GM12878 (cell line): ENCODE measurements at regions not wholly inside any gene's neighbourhood (a gene's known extent, or its start where the extent isn't known, plus 50 kb on each side); places are given as distances from the start of the nearest gene placed in this dataset.

Source experiments
- ATAC-seq: fragments of 200-7000 bp; cut with Tn5 transposase; 3 replicates; pipeline ENCODE4 v1.9.1; 2020; ENCODE audit warnings: mild to moderate bottlenecking, moderate library complexity
- BruUV-seq: library from RNA; stranded (reverse); fragments of 400-500 nt; replicated peaks from 2 replicates; lab custom pipeline; 2021; lab: Mats Ljungman, UMichigan
- CTCF ChIA-PET: fragments of 300-600 bp; sonication (Branson Sonifier 250); formaldehyde crosslinking; extraction: SDS; loops from one replicate; lab custom pipeline; 2021; ENCODE audit warnings: inconsistent platforms; lab: Yijun Ruan, JAX
- POLR2A ChIA-PET: fragments of 350-600 bp; formaldehyde crosslinking; extraction: SDS; loops from one replicate; lab custom pipeline; 2021; ENCODE audit warnings: inconsistent platforms; lab: Charles Lee
- RAD21 ChIA-PET: fragments of 300-600 bp; sonication (Branson Sonifier 250); formaldehyde crosslinking; loops from one replicate; lab custom pipeline; 2023; ENCODE audit warnings: antibody characterized with exemption; ENCODE audit not compliant: unreplicated experiment; lab: Charles Lee
- SMC1A ChIA-PET: fragments of 300-600 bp; sonication (Branson Sonifier 250); formaldehyde crosslinking; loops from one replicate; lab custom pipeline; 2023; ENCODE audit not compliant: unreplicated experiment, uncharacterized antibody; lab: Charles Lee
- DNase-seq: peaks from one replicate; pipeline ENCODE4 v3.0.0-alpha.2; 2011; ENCODE audit warnings: low read depth, low spot score
- FAIRE-seq: peaks from 3 replicates; lab custom pipeline; 2011; peaks lifted over from hg19 to GRCh38; lab: Jason Lieb, UNC
- H2AFZ ChIP-seq: 2 replicates; pipeline ENCODE4 v1.6.0; 2011; ENCODE audit warnings: low read depth, low read length, control low read depth; ENCODE audit not compliant: control insufficient read depth
- H3K27ac ChIP-seq: 2 replicates; pipeline ENCODE4 v1.5.1; 2011; ENCODE audit warnings: control low read depth; ENCODE audit not compliant: control insufficient read depth, insufficient read depth
- H3K27me3 ChIP-seq, 2 experiments: replicated peaks in 1 of 2; 2 replicates each; pipeline versions ENCODE4 v1.6.0 to v1.6.1; 2011; ENCODE audit warnings: low read length in 1 of 2; ENCODE audit not compliant: control insufficient read depth in 2 of 2, insufficient read depth in 2 of 2
- H3K36me3 ChIP-seq, 2 experiments: 2 replicates each; pipeline ENCODE4 v1.5.1; 2011; ENCODE audit warnings: low read length in 1 of 2; ENCODE audit not compliant: control insufficient read depth in 2 of 2, insufficient read depth in 2 of 2
- H3K4me1 ChIP-seq: 2 replicates; pipeline ENCODE4 v1.6.1; 2011; ENCODE audit warnings: mild to moderate bottlenecking, low read length, moderate library complexity, mixed read lengths; ENCODE audit not compliant: control insufficient read depth, insufficient read depth
- H3K4me2 ChIP-seq: 2 replicates; pipeline ENCODE4 v1.6.0; 2011; ENCODE audit warnings: control low read depth; ENCODE audit not compliant: control insufficient read depth, insufficient read depth
- H3K4me3 ChIP-seq: fragments of 200-600 bp; sonication (generic); 2 replicates; pipeline ENCODE4 v1.5.1; 2016
- H3K79me2 ChIP-seq: 2 replicates; pipeline ENCODE4 v1.6.0; 2011; ENCODE audit warnings: low read length; ENCODE audit not compliant: control insufficient read depth, insufficient read depth
- H3K9ac ChIP-seq: 2 replicates; pipeline ENCODE4 v1.8.0; 2011; ENCODE audit warnings: low read length, control low read depth, mixed read lengths; ENCODE audit not compliant: control insufficient read depth, insufficient read depth
- H3K9me3 ChIP-seq: replicated peaks from 3 replicates; pipeline ENCODE4 v1.5.1; 2011; ENCODE audit warnings: mild to moderate bottlenecking, low read length; ENCODE audit not compliant: control insufficient read depth, insufficient read depth
- H4K20me1 ChIP-seq: 2 replicates; pipeline ENCODE4 v1.6.0; 2011; ENCODE audit not compliant: control insufficient read depth, insufficient read depth
- CREB1 ChIP-seq: IDR thresholded peaks from 2 replicates; pipeline ENCODE4 v1.6.1; 2012; ENCODE audit warnings: low read depth, mild to moderate bottlenecking, inconsistent platforms
- E2F8 ChIP-seq: fragments of 450-650 bp; IDR thresholded peaks from 2 replicates; pipeline ENCODE4 v1.6.1; 2018; ENCODE audit warnings: mild to moderate bottlenecking, low read depth, moderate library complexity; ENCODE audit not compliant: partially characterized antibody
- GABPA ChIP-seq: IDR thresholded peaks from 2 replicates; pipeline ENCODE4 v1.6.1; 2014; ENCODE audit warnings: antibody characterized with exemption, low read depth, mild to moderate bottlenecking, inconsistent platforms
- KAT2A ChIP-seq: conservative IDR thresholded peaks from 2 replicates; pipeline ENCODE4 v1.6.1; 2011; ENCODE audit warnings: low read depth, low read length; ENCODE audit not compliant: control insufficient read depth
- NR2C1 ChIP-seq: fragments of 450-650 bp; IDR thresholded peaks from 2 replicates; pipeline ENCODE4 v1.6.1; 2017; ENCODE audit warnings: antibody characterized with exemption, mild to moderate bottlenecking, moderate library complexity
- WGBS: methylation state at CpG from one replicate; pipeline ENCODE4 v1.1.6; 2016; ENCODE audit warnings: low lambda C conversion rate; ENCODE audit not compliant: insufficient replicate concordance, insufficient coverage; ENCODE audit errors: missing lambda C conversion rate; 5-methylcytosine and 5-hydroxymethylcytosine counted together
- in situ Hi-C: fragments of 300-500 bp; cut with MboI; formaldehyde crosslinking; loops from 9 replicates; pipeline ENCODE4 v1.14.3; 2018; ENCODE audit warnings: mixed read lengths
- intact Hi-C: fragments of 100-400 bp; cut with micrococcal nuclease; formaldehyde crosslinking; loops from one replicate; pipeline ENCODE4 v1.14.2; 2022; ENCODE audit not compliant: unreplicated experiment

- no peak for TF ChIP-seq E2F8
- TF ChIP-seq, all 136 proteins: peak for 0
Observed at GRCh38 chr12:115606040-115606439, 671.5 kb downstream of the MED13L start (continued).

GRCh38 chr12:115598871-115599811 lies 678.4 kb downstream of the MED13L start:
- Histone ChIP-seq H3K79me2 (no peaks in the 10 kb centered on the region), H3K36me3 (no peaks in the 10 kb centered on the region), H3K9ac (no peak overlapping the region), H4K20me1 (no peaks in the 10 kb centered on the region), H3K4me2 (no peak overlapping the region)
- in situ Hi-C loops = no loop called here
- intact Hi-C loops = no loop called here
- TF ChIP-seq CREB1 (no peak), KAT2A (no peak), GABPA (no peak), NR2C1 (no peak)
- TF ChIP-seq, all 136 proteins: peak for 0
- H3K4me3 ChIP-seq = no peak overlapping the region
- POLR2A ChIA-PET = no interaction called here
- CTCF ChIA-PET = no interaction called here
- SMC1A ChIA-PET = no interaction called here
- no peak for ATAC-seq
- DNase-seq = no peak
- RAD21 ChIA-PET = no interaction called here
- H3K4me1 ChIP-seq = no peaks in the 10 kb centered on the region
- H3K9me3 ChIP-seq = no peaks in the 10 kb centered on the region
- no peak overlapping the region for H2AFZ ChIP-seq
- WGBS = 30% methylated on average over 35 of the region's 43 CpGs
- no TSS peak for BruUV-seq
- H3K27ac ChIP-seq = no peak overlapping the region
- H3K27me3 ChIP-seq = no peaks in the 10 kb centered on the region
- no peak for FAIRE-seq
